Cardiac muscle cell (in vitro differentiated cells and primary cell): ENCODE measurements at regions not wholly inside any gene's neighbourhood (a gene's known extent, or its start where the extent isn't known, plus 50 kb on each side); places are given as distances from the start of the nearest gene placed in this dataset.

Source experiments
- DNase-seq, 2 donors: peaks; one replicate each; pipeline versions ENCODE4 v3.0.0 to v3.0.0-alpha.2; 2010 to 2017; ENCODE audit warnings: low read depth in 1 of 2, low spot score in 1 of 2
- H3K27ac ChIP-seq: fragments of 200-600 bp; sonication (generic); 2 replicates; pipeline ENCODE4 v1.5.1; 2016
- H3K27me3 ChIP-seq: fragments of 200-600 bp; sonication (generic); 2 replicates; pipeline ENCODE4 v1.6.0; 2016; ENCODE audit warnings: control low read depth
- H3K36me3 ChIP-seq: fragments of 200-600 bp; sonication (generic); 2 replicates; pipeline ENCODE4 v1.5.1; 2016; ENCODE audit warnings: control low read depth
- H3K4me1 ChIP-seq: fragments of 200-600 bp; sonication (generic); 2 replicates; pipeline ENCODE4 v1.8.1; 2017; ENCODE audit warnings: low read depth, mild to moderate bottlenecking, mixed run types
- H3K4me3 ChIP-seq: fragments of 200-600 bp; sonication (generic); 2 replicates; pipeline ENCODE4 v1.5.1; 2016; ENCODE audit warnings: mild to moderate bottlenecking
- H3K9me3 ChIP-seq: fragments of 200-600 bp; sonication (generic); 2 replicates; pipeline ENCODE4 v1.5.1; 2017; ENCODE audit warnings: low read depth, mild to moderate bottlenecking, control low read depth
- TF ChIP-seq, protein P1 (sequence below): IDR thresholded peaks from 2 replicates; pipeline ENCODE4 v1.5.1; 2012; ENCODE audit warnings: low read depth, mild to moderate bottlenecking, low read length

DNA sequence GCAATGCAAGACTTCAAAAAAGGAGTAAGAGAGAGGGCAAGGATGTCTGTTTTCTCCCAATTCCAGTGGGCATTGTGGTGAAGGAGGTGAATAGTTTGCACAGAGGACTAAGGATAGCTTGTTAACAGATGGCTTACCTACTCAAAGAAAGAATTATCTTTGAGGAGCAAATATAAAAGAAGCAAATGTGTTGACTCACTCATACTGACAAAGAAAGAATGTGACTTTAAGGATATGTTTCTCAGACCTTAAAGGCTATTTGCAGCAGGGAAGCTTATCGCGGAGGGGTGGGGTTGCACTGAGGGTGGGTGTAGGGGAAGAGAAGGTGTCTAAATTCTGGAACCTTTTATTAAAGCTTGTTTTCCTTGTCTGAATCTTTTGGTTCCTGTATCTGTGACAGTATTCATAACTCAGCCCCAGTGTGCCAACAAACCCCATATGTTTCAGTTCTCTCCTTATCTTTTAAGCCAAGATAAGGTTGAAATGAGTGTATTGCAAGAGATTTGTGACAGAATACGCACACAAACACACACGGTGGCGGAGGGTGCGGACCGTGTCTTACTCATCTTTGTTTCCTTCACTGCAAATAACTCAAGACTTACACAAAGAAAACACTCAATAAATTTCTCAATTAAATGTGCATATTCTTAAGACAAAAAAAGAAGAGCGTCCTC, 146.4 kb upstream of the ARID2 start:
- TF ChIP-seq, protein P1, sequence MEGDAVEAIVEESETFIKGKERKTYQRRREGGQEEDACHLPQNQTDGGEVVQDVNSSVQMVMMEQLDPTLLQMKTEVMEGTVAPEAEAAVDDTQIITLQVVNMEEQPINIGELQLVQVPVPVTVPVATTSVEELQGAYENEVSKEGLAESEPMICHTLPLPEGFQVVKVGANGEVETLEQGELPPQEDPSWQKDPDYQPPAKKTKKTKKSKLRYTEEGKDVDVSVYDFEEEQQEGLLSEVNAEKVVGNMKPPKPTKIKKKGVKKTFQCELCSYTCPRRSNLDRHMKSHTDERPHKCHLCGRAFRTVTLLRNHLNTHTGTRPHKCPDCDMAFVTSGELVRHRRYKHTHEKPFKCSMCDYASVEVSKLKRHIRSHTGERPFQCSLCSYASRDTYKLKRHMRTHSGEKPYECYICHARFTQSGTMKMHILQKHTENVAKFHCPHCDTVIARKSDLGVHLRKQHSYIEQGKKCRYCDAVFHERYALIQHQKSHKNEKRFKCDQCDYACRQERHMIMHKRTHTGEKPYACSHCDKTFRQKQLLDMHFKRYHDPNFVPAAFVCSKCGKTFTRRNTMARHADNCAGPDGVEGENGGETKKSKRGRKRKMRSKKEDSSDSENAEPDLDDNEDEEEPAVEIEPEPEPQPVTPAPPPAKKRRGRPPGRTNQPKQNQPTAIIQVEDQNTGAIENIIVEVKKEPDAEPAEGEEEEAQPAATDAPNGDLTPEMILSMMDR = no peak
- Histone ChIP-seq H3K9me3 (no peaks in the 10 kb centered on the region), H3K4me3 (no peak overlapping the region), H3K4me1 (peaks cover 6% of the 10 kb centered on the region), H3K36me3 (no peaks in the 10 kb centered on the region), H3K27ac (no peak overlapping the region), H3K27me3 (no peaks in the 10 kb centered on the region)
- peak in 1 of 2 donors; percentile 91 for DNase-seq

DNA sequence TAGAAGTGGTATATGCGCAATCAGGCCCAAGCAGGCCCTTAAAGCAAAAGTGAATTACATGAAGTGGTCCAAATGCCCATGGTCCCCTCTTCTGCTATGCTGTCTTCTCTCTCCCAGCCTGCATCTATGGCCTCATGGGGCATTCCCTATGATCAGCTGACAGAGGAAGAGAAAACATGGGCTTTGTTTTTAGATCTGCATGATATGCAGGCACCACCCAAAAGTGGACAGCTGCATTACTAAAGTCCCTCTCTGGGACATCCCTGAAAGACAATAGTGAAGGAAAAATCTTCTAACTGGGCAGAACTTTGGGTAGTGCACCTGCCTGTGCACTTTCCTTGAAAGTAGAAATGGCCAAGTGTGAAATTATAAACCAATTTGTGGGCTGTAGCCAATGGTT, 145.2 kb upstream of the ARID2 start:
- H3K27me3 ChIP-seq = no peaks in the 10 kb centered on the region
- H3K4me3 ChIP-seq = no peak overlapping the region
- H3K36me3 ChIP-seq = no peaks in the 10 kb centered on the region
- no peak overlapping the region for H3K27ac ChIP-seq
- no peaks in the 10 kb centered on the region for H3K9me3 ChIP-seq
- peaks cover 6% of the 10 kb centered on the region for H3K4me1 ChIP-seq
- DNase-seq = no peak
- TF ChIP-seq, protein P1 = no peak

DNA sequence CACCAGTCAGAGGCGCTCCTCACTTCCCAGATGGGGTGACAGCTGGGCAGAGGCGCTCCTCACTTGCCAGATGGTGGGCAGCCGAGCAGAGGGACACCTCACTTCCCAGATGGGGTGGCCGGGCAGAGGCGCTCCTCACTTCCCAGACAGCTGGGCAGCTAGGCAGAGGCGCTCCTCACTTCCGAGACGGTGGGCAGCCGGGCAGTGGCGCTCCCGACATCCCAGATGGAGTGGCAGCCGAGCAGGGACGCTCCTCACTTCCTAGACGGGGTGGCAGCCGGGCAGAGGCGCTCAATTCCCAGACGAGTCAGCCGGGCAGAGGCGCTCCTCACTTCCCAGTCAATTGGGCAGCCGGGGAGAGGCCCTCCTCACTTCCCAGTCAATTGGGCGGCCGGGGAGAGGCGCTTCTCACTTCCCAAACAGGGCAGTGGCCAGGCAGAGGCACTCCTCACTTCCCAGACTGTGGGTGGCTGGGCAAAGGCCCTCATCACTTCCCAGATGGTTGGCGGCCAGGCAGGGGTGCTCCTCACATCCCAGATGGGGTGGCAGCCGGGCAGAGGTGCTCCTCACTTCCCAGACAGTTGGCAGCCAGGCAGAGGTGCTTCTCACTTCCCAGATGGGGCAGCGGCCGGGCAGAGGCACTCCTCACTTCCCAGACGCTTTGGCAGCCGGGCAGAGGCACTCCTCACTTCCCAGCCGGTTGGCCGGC, 143.8 kb upstream of the ARID2 start:
- Histone ChIP-seq H3K9me3 (no peaks in the 10 kb centered on the region), H3K4me1 (peaks cover 6% of the 10 kb centered on the region), H3K4me3 (no peak overlapping the region), H3K27me3 (no peaks in the 10 kb centered on the region), H3K36me3 (no peaks in the 10 kb centered on the region), H3K27ac (no peak overlapping the region)
- TF ChIP-seq, protein P1 = no peak
- DNase-seq = no peak

DNA sequence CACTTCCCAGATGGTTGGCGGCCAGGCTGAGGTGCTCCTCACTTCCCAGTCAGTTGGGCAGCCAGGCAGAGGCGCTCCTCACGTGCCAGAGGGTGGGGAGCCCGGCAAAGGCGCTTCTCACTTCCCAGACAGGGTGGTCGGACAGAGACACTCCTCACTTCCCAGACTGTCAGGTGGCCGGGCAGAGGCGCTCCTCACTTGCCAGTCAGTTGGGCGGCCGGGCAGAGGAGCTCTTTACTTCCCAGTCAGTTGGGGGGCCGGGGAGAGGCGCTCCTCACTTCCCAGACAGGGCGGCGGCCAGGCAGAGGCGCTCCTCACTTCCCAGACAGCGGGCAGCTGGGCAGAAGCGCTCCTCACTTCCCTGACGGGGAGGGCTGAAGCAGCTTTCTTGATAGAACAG, 143.0 kb upstream of the ARID2 start:
- Histone ChIP-seq H3K4me3 (no peak overlapping the region), H3K4me1 (peaks cover 6% of the 10 kb centered on the region), H3K36me3 (no peaks in the 10 kb centered on the region)

DNA sequence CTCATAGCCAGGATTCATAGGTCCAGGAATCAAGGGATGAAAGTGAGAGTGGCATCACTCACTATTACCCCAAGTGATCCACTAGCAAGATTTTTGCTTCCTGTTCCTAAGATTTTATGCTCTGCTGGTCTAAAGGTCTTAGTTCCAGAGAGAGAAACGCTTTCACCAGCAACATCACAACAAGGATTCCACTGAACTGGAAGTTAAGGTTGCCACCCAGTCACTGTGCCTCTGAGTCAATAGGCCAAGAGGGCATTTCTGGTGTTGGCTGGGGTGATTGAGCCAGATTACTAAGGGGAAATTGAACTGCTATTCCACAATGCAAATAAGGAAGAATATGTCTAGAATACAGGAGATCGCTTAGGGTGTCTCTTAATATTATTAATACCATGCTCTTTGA, 142.5 kb upstream of the ARID2 start:
- no peak overlapping the region for H3K27ac ChIP-seq
- no peaks in the 10 kb centered on the region for H3K9me3 ChIP-seq
- no peak for DNase-seq
- H3K27me3 ChIP-seq = no peaks in the 10 kb centered on the region
- no peaks in the 10 kb centered on the region for H3K36me3 ChIP-seq
- TF ChIP-seq, protein P1 = no peak
- peaks cover 6% of the 10 kb centered on the region for H3K4me1 ChIP-seq
- H3K4me3 ChIP-seq = no peak overlapping the region

More for the DNA sequence above, 143.0 kb upstream of the ARID2 start:
- no peaks in the 10 kb centered on the region for H3K27me3 ChIP-seq
- no peaks in the 10 kb centered on the region for H3K9me3 ChIP-seq
- H3K27ac ChIP-seq = no peak overlapping the region
- TF ChIP-seq, protein P1 = no peak
- DNase-seq = no peak
